ENCODE measurements at regions not wholly inside any gene's neighbourhood (a gene's known extent, or its start where the extent isn't known, plus 50 kb on each side); places are given as distances from the start of the nearest gene placed in this dataset.

GRCh38 chr6:40108736-40109135, 174.5 kb upstream of the MOCS1 start:
- Histone ChIP-seq H3K4me3 (ENCODE audit: low read length) (no peak overlapping the region), H3K9me3 (ENCODE audit: insufficient read depth, low read length) (peaks cover 19% of the 10 kb centered on the region), H3K79me2 (ENCODE audit: low read length) (no peaks in the 10 kb centered on the region), H3K27ac (ENCODE audit: low read length) (no peak overlapping the region), H3K4me1 (ENCODE audit: low read length) (no peaks in the 10 kb centered on the region), H3K4me2 (ENCODE audit: low read length) (no peak overlapping the region), H4K20me1 (ENCODE audit: insufficient read depth, low read length) (no peaks in the 10 kb centered on the region), H2AFZ (ENCODE audit: low read depth, low read length) (no peak overlapping the region), H3K36me3 (replicated peaks; ENCODE audit: low read depth, low read length) (peaks cover 30% of the 10 kb centered on the region), H3K27me3 (ENCODE audit: low read depth, low read length) (no peaks in the 10 kb centered on the region; the same call in 1 of the 2 replicates), H3K9ac (ENCODE audit: low read length) (no peak overlapping the region)
- no peak for TF ChIP-seq EZH2phosphoT487 (IDR thresholded peaks at IDR 0.05; ENCODE audit: low read depth)
- TF ChIP-seq, protein P1, sequence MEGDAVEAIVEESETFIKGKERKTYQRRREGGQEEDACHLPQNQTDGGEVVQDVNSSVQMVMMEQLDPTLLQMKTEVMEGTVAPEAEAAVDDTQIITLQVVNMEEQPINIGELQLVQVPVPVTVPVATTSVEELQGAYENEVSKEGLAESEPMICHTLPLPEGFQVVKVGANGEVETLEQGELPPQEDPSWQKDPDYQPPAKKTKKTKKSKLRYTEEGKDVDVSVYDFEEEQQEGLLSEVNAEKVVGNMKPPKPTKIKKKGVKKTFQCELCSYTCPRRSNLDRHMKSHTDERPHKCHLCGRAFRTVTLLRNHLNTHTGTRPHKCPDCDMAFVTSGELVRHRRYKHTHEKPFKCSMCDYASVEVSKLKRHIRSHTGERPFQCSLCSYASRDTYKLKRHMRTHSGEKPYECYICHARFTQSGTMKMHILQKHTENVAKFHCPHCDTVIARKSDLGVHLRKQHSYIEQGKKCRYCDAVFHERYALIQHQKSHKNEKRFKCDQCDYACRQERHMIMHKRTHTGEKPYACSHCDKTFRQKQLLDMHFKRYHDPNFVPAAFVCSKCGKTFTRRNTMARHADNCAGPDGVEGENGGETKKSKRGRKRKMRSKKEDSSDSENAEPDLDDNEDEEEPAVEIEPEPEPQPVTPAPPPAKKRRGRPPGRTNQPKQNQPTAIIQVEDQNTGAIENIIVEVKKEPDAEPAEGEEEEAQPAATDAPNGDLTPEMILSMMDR (IDR thresholded peaks at IDR 0.05; ENCODE audit: low read depth, low read length) = no peak

DNA sequence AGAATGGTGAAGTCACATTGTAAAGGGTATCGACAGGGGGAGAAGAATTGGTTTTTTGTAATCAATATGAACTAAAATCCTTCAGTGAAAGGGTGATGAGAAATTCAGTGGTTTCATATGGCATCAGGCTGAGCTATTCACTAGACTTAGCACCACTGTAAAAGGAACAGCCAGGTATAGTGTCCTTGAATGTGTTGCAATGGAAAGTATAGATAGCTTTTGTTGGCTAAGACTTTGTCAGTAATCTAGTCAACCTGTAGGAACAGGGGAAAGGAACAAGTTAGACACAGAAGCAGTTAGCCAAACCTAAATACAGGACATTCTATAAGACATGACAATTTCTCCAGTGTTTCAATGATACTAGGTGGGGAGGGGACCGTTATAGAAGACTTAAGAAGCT, 172.6 kb upstream of the MOCS1 start:
- no peak overlapping the region for H3K27ac ChIP-seq (ENCODE audit: low read length)
- H2AFZ ChIP-seq (ENCODE audit: low read depth, low read length) = no peak overlapping the region
- peaks cover 19% of the 10 kb centered on the region for H3K9me3 ChIP-seq (ENCODE audit: insufficient read depth, low read length)
- H3K4me1 ChIP-seq (ENCODE audit: low read length) = no peaks in the 10 kb centered on the region
- H3K4me2 ChIP-seq (ENCODE audit: low read length) = no peak overlapping the region
- no peaks in the 10 kb centered on the region for H3K79me2 ChIP-seq (ENCODE audit: low read length)
- no peaks in the 10 kb centered on the region; the same call in 1 of the 2 replicates for H3K27me3 ChIP-seq (ENCODE audit: low read depth, low read length)
- H4K20me1 ChIP-seq (ENCODE audit: insufficient read depth, low read length) = no peaks in the 10 kb centered on the region
- TF ChIP-seq EZH2phosphoT487 (IDR thresholded peaks at IDR 0.05; ENCODE audit: low read depth) = no peak
- TF ChIP-seq, protein P1 (IDR thresholded peaks at IDR 0.05; ENCODE audit: low read depth, low read length) = no peak
- peaks cover 30% of the 10 kb centered on the region for H3K36me3 ChIP-seq (replicated peaks; ENCODE audit: low read depth, low read length)
- H3K9ac ChIP-seq (ENCODE audit: low read length) = no peak overlapping the region
- no peak overlapping the region for H3K4me3 ChIP-seq (ENCODE audit: low read length)

DNA sequence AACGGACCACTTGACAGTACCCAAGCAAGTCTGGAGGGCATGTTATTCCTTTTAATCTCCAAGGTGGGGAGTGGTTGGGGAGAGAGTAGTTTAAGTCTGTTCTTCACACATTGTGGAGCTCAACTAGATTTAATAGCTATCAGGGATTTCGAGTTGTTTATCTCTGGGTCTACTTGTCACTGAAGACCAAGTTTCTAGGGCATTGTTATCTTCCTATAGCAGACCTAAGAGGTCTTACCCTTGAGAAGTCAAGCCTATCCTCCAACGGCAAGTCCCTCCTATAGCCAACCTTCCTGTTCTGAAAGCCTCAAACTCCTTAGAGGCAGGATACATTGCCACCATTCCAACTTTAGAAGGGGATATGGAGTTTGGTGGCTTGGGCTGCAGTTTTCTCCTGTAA, 164.5 kb upstream of the MOCS1 start:
- H3K4me2 ChIP-seq (ENCODE audit: low read length) = no peak overlapping the region
- H4K20me1 ChIP-seq (ENCODE audit: insufficient read depth, low read length) = no peaks in the 10 kb centered on the region

GRCh38 chr6:40097590-40097989, 163.3 kb upstream of the MOCS1 start:
- no peaks in the 10 kb centered on the region for H4K20me1 ChIP-seq (ENCODE audit: insufficient read depth, low read length)
- H3K4me1 ChIP-seq (ENCODE audit: low read length) = no peaks in the 10 kb centered on the region
- H3K79me2 ChIP-seq (ENCODE audit: low read length) = no peaks in the 10 kb centered on the region
- H3K9me3 ChIP-seq (ENCODE audit: insufficient read depth, low read length) = no peaks in the 10 kb centered on the region
- H3K4me3 ChIP-seq (ENCODE audit: low read length) = no peak overlapping the region
- TF ChIP-seq, protein P1 (IDR thresholded peaks at IDR 0.05; ENCODE audit: low read depth, low read length) = no peak
- no peak for TF ChIP-seq EZH2phosphoT487 (IDR thresholded peaks at IDR 0.05; ENCODE audit: low read depth)
- no peak overlapping the region for H3K9ac ChIP-seq (ENCODE audit: low read length)
- H3K4me2 ChIP-seq (ENCODE audit: low read length) = no peak overlapping the region
- H2AFZ ChIP-seq (ENCODE audit: low read depth, low read length) = no peak overlapping the region
- H3K27ac ChIP-seq (ENCODE audit: low read length) = no peak overlapping the region
- H3K36me3 ChIP-seq (replicated peaks; ENCODE audit: low read depth, low read length) = no peaks in the 10 kb centered on the region
- no peaks in the 10 kb centered on the region for H3K27me3 ChIP-seq (ENCODE audit: low read depth, low read length)

More for the DNA sequence above, 164.5 kb upstream of the MOCS1 start:
- H3K27me3 ChIP-seq (ENCODE audit: low read depth, low read length) = no peaks in the 10 kb centered on the region
- no peaks in the 10 kb centered on the region for H3K9me3 ChIP-seq (ENCODE audit: insufficient read depth, low read length)
- H3K79me2 ChIP-seq (ENCODE audit: low read length) = no peaks in the 10 kb centered on the region
- H3K27ac ChIP-seq (ENCODE audit: low read length) = no peak overlapping the region
- TF ChIP-seq, protein P1 (IDR thresholded peaks at IDR 0.05; ENCODE audit: low read depth, low read length) = no peak
- no peak for TF ChIP-seq EZH2phosphoT487 (IDR thresholded peaks at IDR 0.05; ENCODE audit: low read depth)
- H3K4me1 ChIP-seq (ENCODE audit: low read length) = no peaks in the 10 kb centered on the region
- no peak overlapping the region for H3K4me3 ChIP-seq (ENCODE audit: low read length)
- no peak overlapping the region for H3K9ac ChIP-seq (ENCODE audit: low read length)
- H2AFZ ChIP-seq (ENCODE audit: low read depth, low read length) = no peak overlapping the region
- H3K36me3 ChIP-seq (replicated peaks; ENCODE audit: low read depth, low read length) = no peaks in the 10 kb centered on the region
